IMR-90 (cell line): ENCODE measurements at regions not wholly inside any gene's neighbourhood (a gene's known extent, or its start where the extent isn't known, plus 50 kb on each side); places are given as distances from the start of the nearest gene placed in this dataset.

Experiments used
- ATAC-seq: fragments of 200-7000 bp; cut with Tn5 transposase; 2 replicates; pipeline ENCODE4 v1.9.1; 2020; ENCODE audit warnings: low read depth, mild to moderate bottlenecking, moderate library complexity
- BruUV-seq: library from RNA; stranded (reverse); fragments of 400-500 nt; replicated peaks from 2 replicates; lab custom pipeline; 2021; lab: Mats Ljungman, UMichigan
- CTCF ChIA-PET: fragments of 300-600 bp; formaldehyde crosslinking; extraction: SDS; loops from one replicate; lab custom pipeline; 2021; ENCODE audit warnings: antibody characterized with exemption; lab: Yijun Ruan, JAX
- POLR2A ChIA-PET: fragments of 300-600 bp; sonication (Branson Sonifier 250); formaldehyde crosslinking; loops from one replicate; lab custom pipeline; 2022; ENCODE audit warnings: antibody characterized with exemption; ENCODE audit not compliant: unreplicated experiment; lab: Charles Lee
- DNase-seq: peaks from one replicate; pipeline ENCODE4 v3.0.0; 2013
- H2AFZ ChIP-seq: replicated peaks from 2 replicates; pipeline ENCODE3; 2013; ENCODE audit warnings: low read length, mild to moderate bottlenecking; ENCODE audit not compliant: poor library complexity
- H2AK5ac ChIP-seq: 2 replicates; pipeline ENCODE4 v1.6.1; 2013; ENCODE audit warnings: low read depth, low read length, inconsistent platforms
- H2AK9ac ChIP-seq: replicated peaks from 2 replicates; pipeline ENCODE3; 2013; ENCODE audit warnings: mild to moderate bottlenecking, low read depth, low read length, moderate library complexity; ENCODE audit not compliant: poor library complexity
- H2BK120ac ChIP-seq: 2 replicates; pipeline ENCODE4 v1.6.1; 2013; ENCODE audit warnings: low read depth, low read length, inconsistent platforms
- H2BK15ac ChIP-seq: 3 replicates; pipeline ENCODE4 v1.6.1; 2013; ENCODE audit warnings: low read depth, low read length, inconsistent platforms
- H2BK20ac ChIP-seq: 2 replicates; pipeline ENCODE4 v1.6.1; 2013; ENCODE audit warnings: low read depth, mild to moderate bottlenecking, inconsistent platforms, low read length, moderate library complexity
- H2BK5ac ChIP-seq: 2 replicates; pipeline ENCODE4 v1.6.1; 2013; ENCODE audit warnings: mild to moderate bottlenecking, low read depth, low read length, inconsistent platforms; ENCODE audit not compliant: poor library complexity, severe bottlenecking
- H3K14ac ChIP-seq: replicated peaks from 2 replicates; pipeline ENCODE4 v1.6.1; 2013; ENCODE audit warnings: low read depth, low read length, inconsistent platforms
- H3K18ac ChIP-seq: 2 replicates; pipeline ENCODE4 v1.6.1; 2013; ENCODE audit warnings: low read depth, low read length, control low read depth
- H3K23ac ChIP-seq: 2 replicates; pipeline ENCODE4 v1.6.1; 2013; ENCODE audit warnings: low read depth, low read length, inconsistent platforms
- H3K27ac ChIP-seq: 2 replicates; pipeline ENCODE4 v1.5.1; 2013; ENCODE audit warnings: mild to moderate bottlenecking, control low read depth, low read length; ENCODE audit not compliant: insufficient read depth
- H3K27me3 ChIP-seq: 2 replicates; pipeline ENCODE4 v1.6.1; 2013; ENCODE audit warnings: low read length; ENCODE audit not compliant: control insufficient read depth, insufficient read depth
- H3K36me3 ChIP-seq: 2 replicates; pipeline ENCODE4 v1.6.1; 2013; ENCODE audit warnings: low read length, mixed read lengths; ENCODE audit not compliant: control insufficient read depth, insufficient read depth
- H3K4ac ChIP-seq: 2 replicates; pipeline ENCODE4 v1.6.1; 2013; ENCODE audit warnings: low read depth, low read length, inconsistent platforms
- H3K4me1 ChIP-seq: 2 replicates; pipeline ENCODE4 v1.6.1; 2013; ENCODE audit warnings: low read length, mixed read lengths; ENCODE audit not compliant: control insufficient read depth, insufficient read depth
- H3K4me2 ChIP-seq: 2 replicates; pipeline ENCODE4 v1.6.1; 2013; ENCODE audit warnings: low read depth, mild to moderate bottlenecking, control low read depth, low read length, moderate library complexity
- H3K4me3 ChIP-seq: 2 replicates; pipeline ENCODE4 v1.5.1; 2013; ENCODE audit warnings: low read depth, mild to moderate bottlenecking, control low read depth, low read length, moderate library complexity; ENCODE audit not compliant: insufficient read depth
- H3K56ac ChIP-seq: 2 replicates; pipeline ENCODE4 v1.6.1; 2013; ENCODE audit warnings: low read length, inconsistent platforms; ENCODE audit not compliant: insufficient read depth; ENCODE audit errors: extremely low read depth
- H3K79me1 ChIP-seq, 2 experiments: 2 replicates each; pipeline ENCODE4 v1.6.1; 2013; ENCODE audit warnings: low read length in 2 of 2, inconsistent platforms in 1 of 2, low read depth in 1 of 2
- H3K9ac ChIP-seq: 2 replicates; pipeline ENCODE4 v1.6.1; 2013; ENCODE audit warnings: low read depth, low read length, control low read depth
- H3K9me1 ChIP-seq: 2 replicates; pipeline ENCODE4 v1.6.1; 2013; ENCODE audit warnings: low read length, inconsistent platforms; ENCODE audit not compliant: insufficient read depth
- H3K9me3 ChIP-seq: 2 replicates; pipeline ENCODE4 v1.6.1; 2013; ENCODE audit warnings: low read length; ENCODE audit not compliant: control insufficient read depth, insufficient read depth
- H4K20me1 ChIP-seq: 2 replicates; pipeline ENCODE4 v1.6.1; 2013; ENCODE audit warnings: low read length, inconsistent platforms; ENCODE audit not compliant: insufficient read depth
- H4K5ac ChIP-seq: 2 replicates; pipeline ENCODE4 v1.6.1; 2013; ENCODE audit warnings: mild to moderate bottlenecking, low read depth, low read length, control low read depth
- H4K8ac ChIP-seq, 2 experiments: 2 replicates each; pipeline ENCODE4 v1.6.1; 2013; ENCODE audit warnings: low read depth in 2 of 2, low read length in 2 of 2, control low read depth in 1 of 2, inconsistent platforms in 1 of 2
- H4K91ac ChIP-seq: 2 replicates; pipeline ENCODE4 v1.6.1; 2013; ENCODE audit warnings: low read depth, low read length, inconsistent platforms; ENCODE audit not compliant: insufficient read depth
- BHLHE40 ChIP-seq: fragments of 150-350 bp; IDR thresholded peaks from 2 replicates; pipeline ENCODE4 v1.6.1; 2016; ENCODE audit warnings: mild to moderate bottlenecking, low read depth, low read length
- CEBPB ChIP-seq: IDR thresholded peaks from 2 replicates; pipeline ENCODE4 v1.6.1; 2012; ENCODE audit warnings: low read depth, low read length, improper control_type of control experiment
- CHD1 ChIP-seq: IDR thresholded peaks from 2 replicates; pipeline ENCODE4 v1.6.1; 2012; ENCODE audit warnings: low read depth, low read length, improper control_type of control experiment
- FOS ChIP-seq: fragments of 150-350 bp; IDR thresholded peaks from 2 replicates; pipeline ENCODE4 v1.6.1; 2016; ENCODE audit warnings: low read depth, low read length
- MAFK ChIP-seq: IDR thresholded peaks from 2 replicates; pipeline ENCODE4 v1.6.1; 2012; ENCODE audit warnings: low read depth, low read length, improper control_type of control experiment
- MAZ ChIP-seq: IDR thresholded peaks from 2 replicates; pipeline ENCODE4 v1.6.1; 2012; ENCODE audit warnings: low read depth, mild to moderate bottlenecking, low read length, improper control_type of control experiment, moderate library complexity, borderline replicate concordance
- MXI1 ChIP-seq: IDR thresholded peaks from 2 replicates; pipeline ENCODE4 v1.6.1; 2012; ENCODE audit warnings: low read depth, mild to moderate bottlenecking, low read length, moderate library complexity, borderline replicate concordance
- NFE2L2 ChIP-seq: fragments of 150-350 bp; IDR thresholded peaks from 2 replicates; pipeline ENCODE4 v1.6.1; 2016; ENCODE audit warnings: low read depth, mild to moderate bottlenecking, low read length
- POLR2A ChIP-seq: IDR thresholded peaks from 2 replicates; pipeline ENCODE4 v1.6.1; 2012; ENCODE audit warnings: mild to moderate bottlenecking, low read depth, low read length
- RAD21 ChIP-seq: IDR thresholded peaks from 2 replicates; pipeline ENCODE4 v1.6.1; 2012; ENCODE audit warnings: low read length, improper control_type of control experiment
- RCOR1 ChIP-seq: IDR thresholded peaks from 2 replicates; pipeline ENCODE4 v1.6.1; 2012; ENCODE audit warnings: mild to moderate bottlenecking, low read length, improper control_type of control experiment; ENCODE audit not compliant: insufficient replicate concordance
- RFX5 ChIP-seq: IDR thresholded peaks from 2 replicates; pipeline ENCODE4 v1.8.0; 2012; ENCODE audit warnings: low read depth, mild to moderate bottlenecking, low read length, moderate library complexity
- SMC3 ChIP-seq: fragments of 150-350 bp; IDR thresholded peaks from 2 replicates; pipeline ENCODE4 v1.6.1; 2016; ENCODE audit warnings: low read depth, mild to moderate bottlenecking, antibody characterized with exemption, low read length, moderate library complexity
- WGBS, 2 experiments: methylation state at CpG; one replicate each; pipeline versions ENCODE4 v1.1.5 to v1.1.7; 2013; ENCODE audit warnings: missing lambda C conversion rate in 2 of 2; ENCODE audit not compliant: insufficient read length in 1 of 2; ENCODE audit errors: extremely low coverage in 2 of 2; 5-methylcytosine and 5-hydroxymethylcytosine counted together
- dilution Hi-C: fragments of 300-500 bp; cut with HindIII; formaldehyde crosslinking; loops from one replicate; pipeline ENCODE4 v1.14.3; 2018; ENCODE audit warnings: low sequenced_read_pairs; ENCODE audit not compliant: unreplicated experiment
- in situ Hi-C: fragments of 300-500 bp; cut with MboI; formaldehyde crosslinking; loops from 3 replicates; pipeline ENCODE4 v1.14.3; 2019; ENCODE audit warnings: low sequenced_read_pairs, inconsistent platforms, mixed read lengths
- intact Hi-C: fragments of 100-400 bp; cut with micrococcal nuclease; formaldehyde crosslinking; loops from 2 replicates; pipeline ENCODE4 v1.10.0; 2022
- TF ChIP-seq, protein P1 (sequence below): fragments of 150-350 bp; IDR thresholded peaks from 2 replicates; pipeline ENCODE4 v1.6.1; 2017; ENCODE audit warnings: mild to moderate bottlenecking, antibody characterized with exemption, low read length, low read depth
- TF ChIP-seq, protein P2 (sequence below): conservative IDR thresholded peaks from 2 replicates; pipeline ENCODE4 v1.5.1; 2012; ENCODE audit warnings: mild to moderate bottlenecking, low read depth, low read length, improper control_type of control experiment

DNA sequence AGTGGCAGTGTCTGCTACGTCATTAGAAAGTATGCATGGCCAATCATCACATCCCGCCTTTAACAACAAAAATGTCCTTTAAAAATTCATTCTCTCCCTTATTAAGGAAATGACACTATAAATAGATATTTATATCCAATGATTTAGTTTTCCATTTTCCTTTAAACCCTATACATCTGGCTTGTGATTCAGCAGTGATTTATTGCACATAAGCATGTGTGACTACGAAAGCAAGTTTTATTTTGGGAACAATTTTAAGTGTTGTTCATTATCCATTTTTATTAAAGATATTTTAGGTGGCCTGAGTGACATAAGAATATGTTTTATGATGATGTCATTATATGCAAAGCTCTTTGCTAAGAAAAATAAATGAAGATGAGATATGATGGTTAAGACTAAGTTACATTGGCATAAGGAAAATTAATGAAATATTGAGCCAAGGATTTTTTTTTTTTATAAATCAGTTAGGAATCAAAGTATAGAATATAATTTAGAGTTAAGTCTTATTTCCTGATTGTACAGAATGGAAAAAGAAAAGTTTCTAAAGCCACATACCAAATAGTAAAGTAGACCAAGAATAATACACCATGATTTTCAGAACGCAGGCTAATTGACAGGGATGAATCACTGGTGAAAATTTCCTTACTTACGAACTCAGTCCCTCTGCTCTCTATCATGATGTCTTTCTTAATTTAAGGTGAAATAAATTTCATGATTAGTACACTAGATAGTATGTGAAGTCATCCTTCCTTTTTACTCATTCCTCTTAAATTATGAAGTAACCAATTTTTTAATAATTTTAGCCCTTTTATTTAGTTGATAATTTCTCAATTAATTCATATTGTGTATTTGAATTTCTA, 822.4 kb downstream of the FAT4 start:
- Histone ChIP-seq H3K36me3 (no peaks in the 10 kb centered on the region), H4K8ac (no peak overlapping the region), H3K9me1 (no peaks in the 10 kb centered on the region), H3K4me2 (no peak overlapping the region), H2BK15ac (no peak overlapping the region), H2BK120ac (no peak overlapping the region), H3K27me3 (no peaks in the 10 kb centered on the region), H3K79me1 (no peaks in the 10 kb centered on the region), H3K4me3 (no peak overlapping the region), H3K23ac (no peak overlapping the region), H3K27ac (no peak overlapping the region), H2BK20ac (no peak overlapping the region), H2BK5ac (no peak overlapping the region), H3K56ac (no peak overlapping the region), H4K5ac (no peak overlapping the region), H3K18ac (no peak overlapping the region), H3K9ac (no peak overlapping the region), H3K4me1 (no peaks in the 10 kb centered on the region), H3K9me3 (no peaks in the 10 kb centered on the region), H4K91ac (no peak overlapping the region), H2AFZ (no peak overlapping the region), H2AK5ac (no peak overlapping the region), H2AK9ac (no peak overlapping the region), H3K4ac (no peak overlapping the region), H4K20me1 (no peaks in the 10 kb centered on the region), H3K14ac (no peak overlapping the region)
- WGBS, 2 experiments: no CpG with 5 or more reads among the region's 5 CpGs
- ATAC-seq (no peak), DNase-seq (no peak)
- dilution Hi-C loops: no loop called here
- intact Hi-C loops: no loop called here
- no TSS peak for BruUV-seq
- in situ Hi-C loops: no loop called here
- POLR2A ChIA-PET: no interaction called here
- CTCF ChIA-PET: interaction anchor here (0.6 kb wide), 1 partner anchor 17 kb away, joined by 3 read pairs; no protein-coding TSS in a partner anchor
- TF ChIP-seq, protein P1, sequence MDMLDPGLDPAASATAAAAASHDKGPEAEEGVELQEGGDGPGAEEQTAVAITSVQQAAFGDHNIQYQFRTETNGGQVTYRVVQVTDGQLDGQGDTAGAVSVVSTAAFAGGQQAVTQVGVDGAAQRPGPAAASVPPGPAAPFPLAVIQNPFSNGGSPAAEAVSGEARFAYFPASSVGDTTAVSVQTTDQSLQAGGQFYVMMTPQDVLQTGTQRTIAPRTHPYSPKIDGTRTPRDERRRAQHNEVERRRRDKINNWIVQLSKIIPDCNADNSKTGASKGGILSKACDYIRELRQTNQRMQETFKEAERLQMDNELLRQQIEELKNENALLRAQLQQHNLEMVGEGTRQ: no peak
- TF ChIP-seq RCOR1: no peak
- TF ChIP-seq MXI1: no peak
- no peak for TF ChIP-seq RAD21
- TF ChIP-seq MAZ: no peak
- TF ChIP-seq NFE2L2: no peak
- TF ChIP-seq FOS: no peak
- no peak for TF ChIP-seq CEBPB
- no peak for TF ChIP-seq POLR2A
- no peak for TF ChIP-seq BHLHE40
- TF ChIP-seq, protein P2, sequence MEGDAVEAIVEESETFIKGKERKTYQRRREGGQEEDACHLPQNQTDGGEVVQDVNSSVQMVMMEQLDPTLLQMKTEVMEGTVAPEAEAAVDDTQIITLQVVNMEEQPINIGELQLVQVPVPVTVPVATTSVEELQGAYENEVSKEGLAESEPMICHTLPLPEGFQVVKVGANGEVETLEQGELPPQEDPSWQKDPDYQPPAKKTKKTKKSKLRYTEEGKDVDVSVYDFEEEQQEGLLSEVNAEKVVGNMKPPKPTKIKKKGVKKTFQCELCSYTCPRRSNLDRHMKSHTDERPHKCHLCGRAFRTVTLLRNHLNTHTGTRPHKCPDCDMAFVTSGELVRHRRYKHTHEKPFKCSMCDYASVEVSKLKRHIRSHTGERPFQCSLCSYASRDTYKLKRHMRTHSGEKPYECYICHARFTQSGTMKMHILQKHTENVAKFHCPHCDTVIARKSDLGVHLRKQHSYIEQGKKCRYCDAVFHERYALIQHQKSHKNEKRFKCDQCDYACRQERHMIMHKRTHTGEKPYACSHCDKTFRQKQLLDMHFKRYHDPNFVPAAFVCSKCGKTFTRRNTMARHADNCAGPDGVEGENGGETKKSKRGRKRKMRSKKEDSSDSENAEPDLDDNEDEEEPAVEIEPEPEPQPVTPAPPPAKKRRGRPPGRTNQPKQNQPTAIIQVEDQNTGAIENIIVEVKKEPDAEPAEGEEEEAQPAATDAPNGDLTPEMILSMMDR: no peak
- no peak for TF ChIP-seq SMC3
- TF ChIP-seq RFX5: no peak
- no peak for TF ChIP-seq MAFK
- no peak for TF ChIP-seq CHD1
